B cell (primary cell): ENCODE measurements at regions not wholly inside any gene's neighbourhood (a gene's known extent, or its start where the extent isn't known, plus 50 kb on each side); places are given as distances from the start of the nearest gene placed in this dataset.

Experiments
- CTCF ChIP-seq: fragments of 200-600 bp; IDR thresholded peaks from one replicate; pipeline ENCODE4 v1.8.0; 2022; ENCODE audit warnings: antibody characterized with exemption, mild to moderate bottlenecking
- EZH2 ChIP-seq: IDR thresholded peaks from 2 replicates; pipeline ENCODE4 v1.6.1; 2012; ENCODE audit warnings: borderline replicate concordance, low read depth, mild to moderate bottlenecking, moderate library complexity, low read length; ENCODE audit not compliant: insufficient read depth, poor library complexity, severe bottlenecking

- TF ChIP-seq CTCF (no peak), EZH2 (no peak)
Measured at GRCh38 chr16:51731160-51731559, 580.1 kb upstream of the SALL1 start.
